CD4-positive, alpha-beta memory T cell (primary cell): ENCODE measurements at regions not wholly inside any gene's neighbourhood (a gene's known extent, or its start where the extent isn't known, plus 50 kb on each side); places are given as distances from the start of the nearest gene placed in this dataset.

ENCODE experiments used
- CTCF ChIA-PET: fragments of 350-600 bp; sonication (Branson Sonifier 250); formaldehyde crosslinking; loops from one replicate; lab custom pipeline; 2021; ENCODE audit warnings: inconsistent platforms; ENCODE audit not compliant: partially characterized antibody; lab: Charles Lee
- POLR2A ChIA-PET: fragments of 350-600 bp; sonication (Branson Sonifier 250); formaldehyde crosslinking; loops from one replicate; lab custom pipeline; 2021; ENCODE audit not compliant: partially characterized antibody; lab: Charles Lee
- DNase-seq, 5 donors: peaks; one replicate each; pipeline versions ENCODE4 v3.0.0 to v3.0.0-alpha.2; 2020 to 2022; ENCODE audit warnings: mixed read lengths in 1 of 5
- H3K27ac ChIP-seq: one replicate; pipeline ENCODE4 v1.7.0; 2013; ENCODE audit warnings: low read depth, low read length
- H3K27me3 ChIP-seq: 2 replicates; pipeline ENCODE4 v1.7.0; 2013; ENCODE audit warnings: mild to moderate bottlenecking, low read length, moderate library complexity; ENCODE audit not compliant: insufficient read depth
- H3K36me3 ChIP-seq: 2 replicates; pipeline ENCODE4 v1.7.0; 2013; ENCODE audit warnings: mild to moderate bottlenecking, low read length, moderate library complexity; ENCODE audit not compliant: insufficient read depth
- H3K4me1 ChIP-seq: 2 replicates; pipeline ENCODE4 v1.7.0; 2013; ENCODE audit warnings: mild to moderate bottlenecking, low read length, moderate library complexity; ENCODE audit not compliant: insufficient read depth
- H3K4me3 ChIP-seq, 2 donors: one replicate each; pipeline ENCODE4 v1.7.0; 2013; ENCODE audit warnings: low read length in 2 of 2, mild to moderate bottlenecking in 1 of 2
- H3K9me3 ChIP-seq, 2 donors: one replicate each; pipeline ENCODE4 v1.7.0; 2013; ENCODE audit warnings: low read length in 2 of 2, control low read depth in 1 of 2; ENCODE audit not compliant: control insufficient read depth in 1 of 2
- H3K27ac Mint-ChIP-seq, 7 donors: one replicate each; pipeline ENCODE4 v1.8.0; 2020 to 2021; ENCODE audit warnings: mixed read lengths in 7 of 7, mild to moderate bottlenecking in 6 of 7, inconsistent platforms in 3 of 7, moderate library complexity in 3 of 7
- H3K27me3 Mint-ChIP-seq, 2 donors: one replicate each; pipeline ENCODE4 v1.8.0; 2020 to 2021; ENCODE audit warnings: mixed read lengths in 2 of 2
- H3K36me3 Mint-ChIP-seq, 2 donors: one replicate each; pipeline ENCODE4 v1.8.0; 2020 to 2021; ENCODE audit warnings: mixed read lengths in 2 of 2, inconsistent platforms in 1 of 2, mild to moderate bottlenecking in 1 of 2
- H3K4me1 Mint-ChIP-seq, 4 donors: one replicate each; pipeline ENCODE4 v1.8.0; 2020 to 2021; ENCODE audit warnings: mixed read lengths in 4 of 4, mild to moderate bottlenecking in 1 of 4
- H3K4me3 Mint-ChIP-seq, 8 donors: one replicate each; pipeline ENCODE4 v1.8.0; 2020 to 2021; ENCODE audit warnings: mixed read lengths in 8 of 8, mild to moderate bottlenecking in 7 of 8, moderate library complexity in 6 of 8, inconsistent platforms in 3 of 8
- H3K9me3 Mint-ChIP-seq, 8 donors: one replicate each; pipeline ENCODE4 v1.8.0; 2020 to 2021; ENCODE audit warnings: mixed read lengths in 8 of 8, mild to moderate bottlenecking in 5 of 8, inconsistent platforms in 3 of 8, moderate library complexity in 1 of 8
- intact Hi-C: fragments of 100-400 bp; cut with micrococcal nuclease; formaldehyde crosslinking; loops from one replicate; pipeline ENCODE4 v1.15.1; 2023

GRCh38 chr5:18433336-18433735 lies 799.1 kb downstream of the TAF11L14 start:
- ChIA-PET POLR2A (no interaction called here), CTCF (no interaction called here)
- no peak overlapping the region for H3K27ac ChIP-seq
- no peak overlapping the region for H3K4me3 Mint-ChIP-seq
- peaks cover 0 to 6% (median 1%) of the 10 kb centered on the region in 8 donors for H3K9me3 Mint-ChIP-seq
- no peaks in the 10 kb centered on the region for H3K36me3 ChIP-seq
- H3K36me3 Mint-ChIP-seq = no peaks in the 10 kb centered on the region
- no peak for DNase-seq
- H3K27ac Mint-ChIP-seq = no peak overlapping the region
- H3K4me3 ChIP-seq = no peak overlapping the region
- H3K27me3 ChIP-seq = no peaks in the 10 kb centered on the region
- intact Hi-C loops = no loop called here
- no peaks in the 10 kb centered on the region for H3K27me3 Mint-ChIP-seq
- H3K4me1 Mint-ChIP-seq = peaks cover 0 to 2% (median 0%) of the 10 kb centered on the region in 4 donors
- H3K9me3 ChIP-seq = no peaks in the 10 kb centered on the region
- no peaks in the 10 kb centered on the region for H3K4me1 ChIP-seq

DNA sequence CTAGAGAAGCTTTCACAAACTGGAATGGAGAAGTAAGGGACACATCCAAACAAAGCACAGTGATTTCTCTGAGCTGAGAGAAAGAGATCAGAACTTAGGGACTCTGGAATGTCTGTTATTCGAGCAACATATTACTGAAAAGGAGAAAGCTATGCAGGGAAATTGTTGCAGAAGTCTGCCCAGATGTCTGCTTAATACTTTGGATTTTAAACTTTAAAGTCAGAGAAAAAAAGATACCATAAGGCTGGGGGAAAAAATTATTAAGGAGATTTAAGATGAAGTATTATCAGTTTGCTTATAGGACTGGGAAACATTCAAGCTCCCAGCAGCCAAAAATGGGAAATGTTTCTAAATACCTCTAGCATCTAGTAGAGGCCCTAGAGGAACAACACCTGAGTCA lies 803.9 kb downstream of the TAF11L14 start:
- no peaks in the 10 kb centered on the region for H3K4me1 ChIP-seq
- no peak overlapping the region for H3K4me3 Mint-ChIP-seq
- CTCF ChIA-PET = no interaction called here
- no peaks in the 10 kb centered on the region for H3K9me3 ChIP-seq
- no peak overlapping the region for H3K4me3 ChIP-seq
- peaks cover 0 to 5% (median 0%) of the 10 kb centered on the region in 8 donors for H3K9me3 Mint-ChIP-seq
- no peak overlapping the region for H3K27ac Mint-ChIP-seq
- no peaks in the 10 kb centered on the region for H3K36me3 ChIP-seq
- DNase-seq = no peak
- H3K27ac ChIP-seq = no peak overlapping the region
- H3K27me3 ChIP-seq = no peaks in the 10 kb centered on the region
- H3K4me1 Mint-ChIP-seq = no peaks in the 10 kb centered on the region
- peaks cover 0 to 1% of the 10 kb centered on the region in 2 donors for H3K27me3 Mint-ChIP-seq
- H3K36me3 Mint-ChIP-seq = no peaks in the 10 kb centered on the region
- intact Hi-C loops = no loop called here
- POLR2A ChIA-PET = no interaction called here

DNA sequence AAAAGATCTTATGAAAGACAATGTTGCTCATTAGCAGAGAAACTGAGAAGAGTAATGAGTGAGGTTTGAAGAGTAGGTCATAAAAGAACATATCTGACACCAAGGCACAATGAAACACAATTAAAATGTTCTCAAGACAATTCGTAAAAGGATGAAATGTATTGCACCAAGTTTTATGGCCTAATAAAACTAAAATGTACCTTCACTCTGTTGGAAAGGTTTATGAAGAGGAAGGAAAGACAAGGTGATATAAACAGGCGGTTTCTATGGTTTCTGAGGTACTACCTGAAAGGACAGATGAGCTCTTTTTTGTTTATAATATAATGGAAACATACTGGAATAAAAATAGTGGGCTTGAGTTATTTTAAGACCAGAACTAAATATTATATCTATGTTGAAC lies 821.3 kb downstream of the TAF11L14 start:
- H3K27ac ChIP-seq = no peak overlapping the region
- no peak overlapping the region for H3K27ac Mint-ChIP-seq
- intact Hi-C loops = no loop called here
- ChIA-PET POLR2A (no interaction called here), CTCF (no interaction called here)
- H3K36me3 ChIP-seq = no peaks in the 10 kb centered on the region
- no peaks in the 10 kb centered on the region for H3K36me3 Mint-ChIP-seq
- H3K27me3 Mint-ChIP-seq = no peaks in the 10 kb centered on the region
- no peak for DNase-seq
- H3K4me1 Mint-ChIP-seq = no peaks in the 10 kb centered on the region
- no peaks in the 10 kb centered on the region for H3K9me3 ChIP-seq
- H3K4me3 ChIP-seq = no peak overlapping the region
- H3K27me3 ChIP-seq = no peaks in the 10 kb centered on the region
- no peaks in the 10 kb centered on the region for H3K4me1 ChIP-seq
- H3K4me3 Mint-ChIP-seq = no peak overlapping the region
- peaks cover 0 to 13% (median 5%) of the 10 kb centered on the region in 8 donors for H3K9me3 Mint-ChIP-seq

GRCh38 chr5:18457255-18457654 lies 823.0 kb downstream of the TAF11L14 start:
- ChIA-PET CTCF (no interaction called here), POLR2A (no interaction called here)
- H3K4me3 Mint-ChIP-seq = no peak overlapping the region
- no peaks in the 10 kb centered on the region for H3K27me3 Mint-ChIP-seq
- Histone ChIP-seq H3K4me1 (no peaks in the 10 kb centered on the region), H3K4me3 (no peak overlapping the region), H3K36me3 (no peaks in the 10 kb centered on the region), H3K9me3 (no peaks in the 10 kb centered on the region), H3K27me3 (no peaks in the 10 kb centered on the region), H3K27ac (no peak overlapping the region)
- H3K36me3 Mint-ChIP-seq = no peaks in the 10 kb centered on the region
- H3K4me1 Mint-ChIP-seq = no peaks in the 10 kb centered on the region
- DNase-seq = no peak
- peaks cover 0 to 12% (median 5%) of the 10 kb centered on the region in 8 donors for H3K9me3 Mint-ChIP-seq
- H3K27ac Mint-ChIP-seq = no peak overlapping the region
- intact Hi-C loops = no loop called here

DNA sequence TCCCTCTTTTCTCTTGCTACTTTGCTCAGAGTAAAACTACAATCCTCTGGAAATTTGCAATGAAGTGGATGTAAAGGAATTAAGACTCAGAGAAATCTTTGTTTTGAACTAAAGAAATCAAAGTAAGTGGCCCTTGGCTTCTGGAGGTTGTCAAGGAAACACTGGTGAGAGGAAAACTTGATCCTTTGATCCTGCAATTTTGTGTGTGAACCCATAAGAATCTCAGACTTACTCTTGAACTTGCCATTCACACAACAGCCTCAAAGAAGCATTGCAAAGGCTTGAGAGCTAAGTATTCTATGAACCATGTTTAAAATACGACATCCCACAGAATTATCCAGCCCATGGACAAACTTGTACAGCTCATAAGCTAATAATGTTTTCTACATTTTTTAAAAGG lies 827.5 kb downstream of the TAF11L14 start:
- no peaks in the 10 kb centered on the region for H3K36me3 Mint-ChIP-seq
- H3K4me3 Mint-ChIP-seq = no peak overlapping the region
- no peak for DNase-seq
- H3K27ac ChIP-seq = no peak overlapping the region
- CTCF ChIA-PET = no interaction called here
- no peak overlapping the region for H3K27ac Mint-ChIP-seq
- no peak overlapping the region for H3K4me3 ChIP-seq
- H3K9me3 ChIP-seq = no peaks in the 10 kb centered on the region
- POLR2A ChIA-PET = no interaction called here
- H3K4me1 Mint-ChIP-seq = no peaks in the 10 kb centered on the region
- no peaks in the 10 kb centered on the region for H3K36me3 ChIP-seq
- intact Hi-C loops = no loop called here
- peaks cover 0 to 6% (median 1%) of the 10 kb centered on the region in 8 donors for H3K9me3 Mint-ChIP-seq
- H3K4me1 ChIP-seq = no peaks in the 10 kb centered on the region
- H3K27me3 ChIP-seq = no peaks in the 10 kb centered on the region
- no peaks in the 10 kb centered on the region for H3K27me3 Mint-ChIP-seq

- Histone ChIP-seq H3K27ac (no peak overlapping the region), H3K4me3 (no peak overlapping the region), H3K36me3 (no peaks in the 10 kb centered on the region), H3K9me3 (no peaks in the 10 kb centered on the region), H3K4me1 (no peaks in the 10 kb centered on the region), H3K27me3 (no peaks in the 10 kb centered on the region)
- H3K4me3 Mint-ChIP-seq = no peak overlapping the region
- CTCF ChIA-PET = no interaction called here
- H3K9me3 Mint-ChIP-seq = peaks cover 0 to 3% (median 0%) of the 10 kb centered on the region in 8 donors
- POLR2A ChIA-PET = no interaction called here
- H3K4me1 Mint-ChIP-seq = no peaks in the 10 kb centered on the region
- H3K27me3 Mint-ChIP-seq = no peaks in the 10 kb centered on the region
- H3K36me3 Mint-ChIP-seq = no peaks in the 10 kb centered on the region
- H3K27ac Mint-ChIP-seq = no peak overlapping the region
- intact Hi-C loops = no loop called here
- no peak for DNase-seq
Measured at GRCh38 chr5:18465833-18466681, 831.8 kb downstream of the TAF11L14 start.

- ChIA-PET CTCF (no interaction called here), POLR2A (no interaction called here)
- H3K4me1 ChIP-seq = no peaks in the 10 kb centered on the region
- no peak for DNase-seq
- H3K36me3 ChIP-seq = no peaks in the 10 kb centered on the region
- no peaks in the 10 kb centered on the region for H3K27me3 ChIP-seq
- H3K4me3 ChIP-seq = no peak overlapping the region
- no peaks in the 10 kb centered on the region for H3K27me3 Mint-ChIP-seq
- peaks cover 0 to 5% (median 0%) of the 10 kb centered on the region in 8 donors for H3K9me3 Mint-ChIP-seq
- intact Hi-C loops = no loop called here
- H3K4me3 Mint-ChIP-seq = no peak overlapping the region
- H3K27ac Mint-ChIP-seq = no peak overlapping the region
- no peaks in the 10 kb centered on the region for H3K36me3 Mint-ChIP-seq
- no peaks in the 10 kb centered on the region for H3K9me3 ChIP-seq
- no peak overlapping the region for H3K27ac ChIP-seq
- H3K4me1 Mint-ChIP-seq = no peaks in the 10 kb centered on the region
Measured at GRCh38 chr5:18466731-18467130, 832.5 kb downstream of the TAF11L14 start.
